ENCODE measurements at regions not wholly inside any gene's neighbourhood (a gene's known extent, or its start where the extent isn't known, plus 50 kb on each side); places are given as distances from the start of the nearest gene placed in this dataset.

DNA sequence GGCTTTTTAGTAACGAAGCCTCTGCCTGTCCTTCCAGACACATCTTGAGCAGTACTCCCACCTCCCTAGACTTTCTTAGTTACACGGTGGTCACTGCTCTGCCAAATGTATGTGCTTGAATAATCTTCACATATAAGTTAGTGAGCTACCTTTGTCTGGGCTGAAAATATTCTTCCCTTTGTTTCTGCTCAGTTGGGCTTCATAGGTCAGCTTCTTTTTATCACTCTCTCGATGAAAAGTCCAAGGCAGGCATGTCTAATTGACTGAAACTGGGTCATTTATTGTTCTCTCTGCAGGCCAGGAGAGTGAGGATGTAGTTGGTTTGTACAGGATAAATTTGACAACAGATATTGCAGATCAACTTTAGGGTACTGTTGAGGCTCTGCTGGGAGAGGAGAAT is 636.7 kb upstream of the IGFBP3 start:
- DNase-seq: no peak
- Mint-ChIP-seq H3K27me3 (no peaks in the 10 kb centered on the region), H3K9me3 (peaks cover 7% of the 10 kb centered on the region), H3K27ac (no peak overlapping the region), H3K4me3 (no peak overlapping the region), H3K36me3 (ENCODE audit: low read depth) (no peaks in the 10 kb centered on the region), H3K4me1 (no peaks in the 10 kb centered on the region)
- ChIA-PET CTCF (no interaction called here), POLR2A (no interaction called here)

- H3K4me1 Mint-ChIP-seq: no peaks in the 10 kb centered on the region
- no peak for DNase-seq
- ChIA-PET CTCF (no interaction called here), POLR2A (no interaction called here)
- H3K4me3 Mint-ChIP-seq: no peak overlapping the region
- H3K27ac Mint-ChIP-seq: no peak overlapping the region
- H3K9me3 Mint-ChIP-seq: peaks cover 4% of the 10 kb centered on the region
- H3K36me3 Mint-ChIP-seq (ENCODE audit: low read depth): no peaks in the 10 kb centered on the region
- no peaks in the 10 kb centered on the region for H3K27me3 Mint-ChIP-seq
Measured at GRCh38 chr7:46557295-46557711, 636.2 kb upstream of the IGFBP3 start.

DNA sequence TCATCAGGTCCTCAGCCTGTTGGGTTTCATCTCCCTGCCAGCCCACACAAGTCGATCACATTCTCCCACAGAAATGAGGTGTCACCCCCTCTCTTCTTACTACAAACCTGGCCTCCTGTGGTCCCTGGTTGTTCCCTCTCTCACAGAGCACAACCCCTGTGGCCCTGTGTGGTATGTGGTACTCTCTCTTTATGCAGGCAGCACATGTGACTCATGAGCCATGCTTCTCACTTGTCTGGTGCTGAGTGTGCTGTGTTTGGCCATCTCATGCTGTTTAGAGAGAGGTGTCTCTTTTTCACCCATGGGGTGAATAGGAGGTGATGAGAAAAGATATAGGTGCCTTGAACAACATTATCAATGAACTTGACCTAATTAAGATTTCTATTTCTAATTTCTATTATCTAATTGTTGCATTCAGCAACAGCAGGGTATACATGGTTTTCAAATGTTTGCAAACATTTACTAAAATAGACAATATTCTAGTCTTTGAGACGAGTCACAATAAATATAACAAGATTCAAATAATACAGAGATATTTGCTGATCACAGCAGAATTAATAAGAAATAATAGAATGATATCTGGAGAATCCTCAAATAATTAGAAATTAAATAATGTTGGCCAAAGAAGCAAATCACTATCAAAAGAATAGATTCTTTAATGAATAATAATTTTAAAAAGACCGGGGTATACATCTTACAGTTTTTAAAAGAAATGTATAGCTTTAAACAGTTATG is 633.8 kb upstream of the IGFBP3 start:
- CTCF ChIA-PET: no interaction called here
- POLR2A ChIA-PET: interaction anchor here (0.6 kb wide), 1 partner anchor 538 kb away, joined by 4 read pairs; no protein-coding TSS in a partner anchor

GRCh38 chr7:46551603-46552002 is 630.5 kb upstream of the IGFBP3 start:
- ChIA-PET POLR2A (no interaction called here), CTCF (no interaction called here)
- H3K27me3 Mint-ChIP-seq: no peaks in the 10 kb centered on the region

More for the DNA sequence above, 633.8 kb upstream of the IGFBP3 start:
- Mint-ChIP-seq H3K4me3 (no peak overlapping the region), H3K27me3 (no peaks in the 10 kb centered on the region), H3K27ac (no peak overlapping the region), H3K4me1 (no peaks in the 10 kb centered on the region), H3K36me3 (ENCODE audit: low read depth) (no peaks in the 10 kb centered on the region), H3K9me3 (no peaks in the 10 kb centered on the region)
- no peak for DNase-seq

GRCh38 chr7:46550864-46551263 is 629.8 kb upstream of the IGFBP3 start:
- Mint-ChIP-seq H3K4me1 (no peaks in the 10 kb centered on the region), H3K9me3 (no peaks in the 10 kb centered on the region), H3K36me3 (ENCODE audit: low read depth) (no peaks in the 10 kb centered on the region), H3K27me3 (no peaks in the 10 kb centered on the region), H3K27ac (no peak overlapping the region), H3K4me3 (no peak overlapping the region)
- ChIA-PET CTCF (no interaction called here), POLR2A (no interaction called here)
- no peak for DNase-seq

More at GRCh38 chr7:46551603-46552002, 630.5 kb upstream of the IGFBP3 start:
- DNase-seq: no peak
- Mint-ChIP-seq H3K9me3 (no peaks in the 10 kb centered on the region), H3K27ac (no peak overlapping the region), H3K4me3 (no peak overlapping the region), H3K4me1 (no peaks in the 10 kb centered on the region), H3K36me3 (ENCODE audit: low read depth) (no peaks in the 10 kb centered on the region)

DNA sequence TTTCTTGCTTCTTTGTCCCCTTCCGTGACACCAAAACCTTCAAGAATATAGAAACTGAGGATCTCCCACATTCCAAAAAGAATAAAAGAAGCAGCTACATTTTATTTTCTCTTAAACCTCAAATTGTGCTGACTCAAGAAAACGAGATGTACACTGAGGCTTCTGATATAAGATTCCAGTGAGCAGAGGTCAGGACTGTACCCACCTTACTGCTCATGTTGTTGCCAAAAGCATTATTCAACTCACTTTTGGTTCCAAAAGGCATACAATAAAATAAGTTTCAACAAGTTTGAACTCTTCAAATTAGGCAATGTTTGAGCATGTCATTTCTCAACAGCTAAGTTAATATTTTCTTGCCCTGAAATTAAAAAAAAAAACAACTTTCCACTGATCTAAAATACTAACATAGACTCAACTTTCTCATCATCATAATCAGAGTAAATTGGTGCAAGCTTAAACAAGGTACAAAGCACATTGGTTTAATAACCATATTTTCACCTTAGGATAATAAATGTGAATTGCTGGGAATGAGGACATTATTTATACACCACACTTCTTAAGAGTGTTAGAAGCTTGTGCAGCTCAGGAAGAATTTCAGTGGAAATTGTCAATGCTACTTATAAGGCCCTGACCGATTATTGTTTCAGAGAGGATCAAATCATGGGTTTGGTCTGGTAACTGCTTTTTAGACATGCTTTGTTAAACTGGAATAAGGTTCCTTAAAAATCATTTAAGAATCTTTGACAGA is 629.0 kb upstream of the IGFBP3 start:
- Mint-ChIP-seq H3K4me1 (no peaks in the 10 kb centered on the region), H3K4me3 (no peak overlapping the region)

DNA sequence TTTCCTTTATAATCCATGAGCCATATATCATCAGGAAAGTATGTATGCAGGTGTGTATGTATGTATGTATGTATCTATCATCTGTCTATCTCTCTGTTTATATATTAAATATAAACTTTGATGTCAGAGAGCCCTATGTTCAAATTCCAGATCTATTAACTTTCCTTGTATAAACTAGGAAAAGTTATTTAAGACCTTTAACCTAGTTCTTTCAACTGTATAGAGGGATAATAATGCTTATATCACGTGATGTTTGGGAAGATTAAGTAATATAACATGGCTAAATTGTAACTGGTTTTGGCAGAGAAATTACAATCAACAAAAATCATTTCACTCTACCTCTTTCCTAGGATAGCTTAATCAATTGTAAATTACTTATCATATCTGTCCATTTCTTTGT is 628.3 kb upstream of the IGFBP3 start:
- no peaks in the 10 kb centered on the region for H3K36me3 Mint-ChIP-seq (ENCODE audit: low read depth)
- H3K4me3 Mint-ChIP-seq: no peak overlapping the region
- H3K4me1 Mint-ChIP-seq: no peaks in the 10 kb centered on the region
- DNase-seq: no peak
- H3K27me3 Mint-ChIP-seq: no peaks in the 10 kb centered on the region
- no peaks in the 10 kb centered on the region for H3K9me3 Mint-ChIP-seq
- ChIA-PET POLR2A (no interaction called here), CTCF (no interaction called here)
- H3K27ac Mint-ChIP-seq: no peak overlapping the region

More for the DNA sequence above, 629.0 kb upstream of the IGFBP3 start:
- H3K9me3 Mint-ChIP-seq: no peaks in the 10 kb centered on the region
- POLR2A ChIA-PET: no interaction called here
- no peak overlapping the region for H3K27ac Mint-ChIP-seq
- DNase-seq: no peak
- CTCF ChIA-PET: no interaction called here
- no peaks in the 10 kb centered on the region for H3K27me3 Mint-ChIP-seq
- H3K36me3 Mint-ChIP-seq (ENCODE audit: low read depth): no peaks in the 10 kb centered on the region

DNA sequence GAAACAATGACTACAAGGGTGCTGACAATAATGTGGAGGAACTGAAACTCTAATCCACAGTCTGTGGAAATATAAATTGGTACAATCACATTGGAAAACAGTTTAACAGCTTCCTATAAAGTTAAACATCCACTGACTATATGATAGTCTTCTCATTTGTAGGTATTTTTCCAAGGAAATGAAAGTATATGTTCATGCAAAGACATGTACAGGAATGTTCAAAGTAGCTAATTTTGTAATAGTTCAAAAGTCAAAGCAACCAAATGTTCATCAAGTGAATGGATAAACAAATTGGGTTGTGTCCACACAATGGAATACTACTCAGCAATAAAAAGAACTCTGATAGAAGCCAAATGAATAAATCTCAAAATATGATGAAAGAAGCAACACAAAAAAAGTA is 626.0 kb upstream of the IGFBP3 start:
- Mint-ChIP-seq H3K9me3 (no peaks in the 10 kb centered on the region), H3K36me3 (ENCODE audit: low read depth) (no peaks in the 10 kb centered on the region), H3K27ac (no peak overlapping the region), H3K4me1 (no peaks in the 10 kb centered on the region), H3K4me3 (no peak overlapping the region), H3K27me3 (no peaks in the 10 kb centered on the region)
- no peak for DNase-seq
- ChIA-PET POLR2A (no interaction called here), CTCF (no interaction called here)

- Mint-ChIP-seq H3K36me3 (ENCODE audit: low read depth) (no peaks in the 10 kb centered on the region), H3K27me3 (no peaks in the 10 kb centered on the region), H3K27ac (no peak overlapping the region), H3K4me3 (no peak overlapping the region), H3K4me1 (no peaks in the 10 kb centered on the region), H3K9me3 (no peaks in the 10 kb centered on the region)
- no peak for DNase-seq
- ChIA-PET POLR2A (no interaction called here), CTCF (no interaction called here)
Measured at GRCh38 chr7:46545790-46546189, 624.7 kb upstream of the IGFBP3 start.

DNA sequence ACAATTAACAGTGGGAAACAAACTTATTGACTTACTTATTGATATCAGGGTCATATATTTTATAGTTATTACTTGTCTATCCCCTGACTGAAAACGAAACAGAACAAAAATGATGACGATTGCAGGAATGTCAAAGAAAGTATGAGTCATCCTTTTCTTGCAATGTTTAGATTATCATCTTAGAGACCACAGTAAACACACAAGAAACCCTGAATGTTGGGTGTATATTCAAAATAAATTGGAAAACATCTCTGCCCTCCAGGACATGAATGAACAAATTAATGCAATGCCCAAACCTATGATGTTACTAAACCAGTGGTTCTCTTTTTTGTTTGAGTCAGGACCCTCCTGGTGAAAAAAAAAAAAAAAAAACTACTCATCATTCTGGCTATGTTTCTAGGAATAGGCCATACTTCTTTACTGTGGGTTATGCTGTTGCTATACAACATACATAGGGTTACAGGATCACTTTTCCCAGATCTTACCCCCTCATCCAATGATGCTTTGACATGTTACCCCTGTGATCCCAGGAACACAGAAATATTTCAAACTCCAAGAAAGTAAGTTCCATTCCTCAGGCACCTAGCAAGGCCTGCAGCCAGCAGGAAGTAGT is 623.4 kb upstream of the IGFBP3 start:
- no peaks in the 10 kb centered on the region for H3K27me3 Mint-ChIP-seq
- H3K4me1 Mint-ChIP-seq: no peaks in the 10 kb centered on the region
- no peaks in the 10 kb centered on the region for H3K36me3 Mint-ChIP-seq (ENCODE audit: low read depth)
- no peak overlapping the region for H3K4me3 Mint-ChIP-seq
- DNase-seq: no peak
- H3K9me3 Mint-ChIP-seq: no peaks in the 10 kb centered on the region
- H3K27ac Mint-ChIP-seq: no peak overlapping the region
- CTCF ChIA-PET: no interaction called here
- POLR2A ChIA-PET: no interaction called here

DNA sequence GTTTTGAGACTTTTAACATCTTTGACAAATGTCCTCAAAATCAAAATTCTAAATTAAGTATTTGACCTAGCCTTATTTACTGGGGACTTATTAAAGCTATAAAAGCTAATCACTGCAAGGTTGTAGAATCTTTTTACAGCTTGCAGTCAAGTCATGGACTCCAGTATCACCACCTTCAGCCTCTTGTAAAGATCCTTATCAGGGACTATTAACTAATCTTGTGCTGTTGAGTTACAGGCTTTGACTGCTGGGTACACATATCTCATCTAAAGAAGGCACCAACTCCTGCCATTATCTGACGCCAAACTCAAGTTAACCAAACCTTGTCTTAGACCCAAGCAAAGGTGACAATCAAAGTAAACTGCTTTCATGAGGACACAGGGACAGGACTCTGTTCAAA is 621.0 kb upstream of the IGFBP3 start:
- Mint-ChIP-seq H3K27me3 (no peaks in the 10 kb centered on the region), H3K27ac (no peak overlapping the region), H3K36me3 (ENCODE audit: low read depth) (no peaks in the 10 kb centered on the region), H3K4me3 (no peak overlapping the region), H3K4me1 (no peaks in the 10 kb centered on the region), H3K9me3 (peaks cover 2% of the 10 kb centered on the region)
- CTCF ChIA-PET: no interaction called here
- POLR2A ChIA-PET: no interaction called here
- DNase-seq: no peak

GRCh38 chr7:46539892-46540483 is 618.9 kb upstream of the IGFBP3 start:
- Mint-ChIP-seq H3K4me1 (no peaks in the 10 kb centered on the region), H3K9me3 (peaks cover 9% of the 10 kb centered on the region), H3K4me3 (no peak overlapping the region), H3K27me3 (no peaks in the 10 kb centered on the region), H3K36me3 (ENCODE audit: low read depth) (no peaks in the 10 kb centered on the region), H3K27ac (no peak overlapping the region)
- no peak for DNase-seq
- CTCF ChIA-PET: no interaction called here
- POLR2A ChIA-PET: no interaction called here

GRCh38 chr7:46537191-46537905 is 616.3 kb upstream of the IGFBP3 start:
- no peak overlapping the region for H3K27ac Mint-ChIP-seq
- ChIA-PET CTCF (no interaction called here), POLR2A (no interaction called here)
- no peak overlapping the region for H3K4me3 Mint-ChIP-seq
- peaks cover 18% of the 10 kb centered on the region for H3K9me3 Mint-ChIP-seq
- no peaks in the 10 kb centered on the region for H3K4me1 Mint-ChIP-seq
- H3K27me3 Mint-ChIP-seq: no peaks in the 10 kb centered on the region
- no peaks in the 10 kb centered on the region for H3K36me3 Mint-ChIP-seq (ENCODE audit: low read depth)
- no peak for DNase-seq

All from activated CD4-positive, alpha-beta T cell treated with anti-CD3 and anti-CD28 coated beads, Interleukin-2, amount 10 ng/mL, durations not matched to agents 7 days and 5 days (primary cell).